HUES48 (cell line): ENCODE measurements at regions not wholly inside any gene's neighbourhood (a gene's known extent, or its start where the extent isn't known, plus 50 kb on each side); places are given as distances from the start of the nearest gene placed in this dataset.

Experiments
- H3K27ac ChIP-seq: one replicate; pipeline ENCODE4 v1.7.0; 2013; ENCODE audit warnings: low read depth, low read length, inconsistent platforms
- H3K27me3 ChIP-seq: 2 replicates; pipeline ENCODE4 v1.6.1; 2013; ENCODE audit warnings: mild to moderate bottlenecking, low read length; ENCODE audit not compliant: control insufficient read depth, insufficient read depth
- H3K36me3 ChIP-seq: 2 replicates; pipeline ENCODE4 v1.6.1; 2013; ENCODE audit warnings: low read length; ENCODE audit not compliant: control insufficient read depth, insufficient read depth
- H3K4me1 ChIP-seq: 2 replicates; pipeline ENCODE4 v1.6.1; 2013; ENCODE audit warnings: mild to moderate bottlenecking, low read length; ENCODE audit not compliant: control insufficient read depth, insufficient read depth
- H3K4me3 ChIP-seq: 2 replicates; pipeline ENCODE4 v1.5.1; 2013; ENCODE audit warnings: mild to moderate bottlenecking, low read depth, low read length
- H3K9ac ChIP-seq: 2 replicates; pipeline ENCODE4 v1.6.1; 2013; ENCODE audit warnings: mild to moderate bottlenecking, low read depth, low read length, moderate library complexity
- H3K9me3 ChIP-seq: 2 replicates; pipeline ENCODE4 v1.6.1; 2013; ENCODE audit warnings: low read length; ENCODE audit not compliant: control insufficient read depth, insufficient read depth

DNA sequence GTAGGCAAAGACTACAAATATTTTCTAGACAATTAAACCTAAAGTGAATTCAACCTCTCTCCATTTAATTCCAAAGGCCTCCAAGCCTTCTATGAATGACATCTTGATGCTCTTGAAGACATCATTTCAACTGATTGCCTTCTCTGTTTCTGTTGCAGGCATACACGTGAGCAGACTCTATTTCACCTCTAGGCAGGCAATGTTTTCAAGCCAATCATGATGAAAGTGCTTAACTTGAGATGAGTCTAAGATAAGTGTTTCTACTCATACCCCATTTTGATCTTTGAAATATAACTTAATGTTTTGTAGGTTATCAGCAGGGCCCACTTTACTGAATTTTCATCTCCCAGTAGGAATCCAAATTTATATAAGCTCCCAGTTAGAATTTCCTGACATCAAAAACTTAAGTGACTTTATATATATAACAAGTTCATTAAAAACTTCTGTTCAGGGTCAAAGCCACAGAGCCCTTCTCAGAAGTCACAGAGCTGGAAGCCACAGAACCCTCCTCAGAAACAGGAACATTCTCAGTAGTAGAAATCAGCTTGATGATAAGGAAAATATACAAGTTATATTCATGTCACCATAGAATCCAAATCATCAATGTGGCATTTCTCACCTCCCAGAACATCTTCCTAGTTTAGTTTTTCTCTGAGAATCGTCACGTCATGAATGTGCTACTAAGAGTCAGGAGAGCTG lies 108.5 kb downstream of the PHLDA1 start:
- Histone ChIP-seq H3K36me3 (no peaks in the 10 kb centered on the region), H3K27me3 (no peaks in the 10 kb centered on the region), H3K9me3 (peaks cover 14% of the 10 kb centered on the region), H3K4me1 (no peaks in the 10 kb centered on the region), H3K27ac (no peak overlapping the region), H3K4me3 (no peak overlapping the region), H3K9ac (no peak overlapping the region)

DNA sequence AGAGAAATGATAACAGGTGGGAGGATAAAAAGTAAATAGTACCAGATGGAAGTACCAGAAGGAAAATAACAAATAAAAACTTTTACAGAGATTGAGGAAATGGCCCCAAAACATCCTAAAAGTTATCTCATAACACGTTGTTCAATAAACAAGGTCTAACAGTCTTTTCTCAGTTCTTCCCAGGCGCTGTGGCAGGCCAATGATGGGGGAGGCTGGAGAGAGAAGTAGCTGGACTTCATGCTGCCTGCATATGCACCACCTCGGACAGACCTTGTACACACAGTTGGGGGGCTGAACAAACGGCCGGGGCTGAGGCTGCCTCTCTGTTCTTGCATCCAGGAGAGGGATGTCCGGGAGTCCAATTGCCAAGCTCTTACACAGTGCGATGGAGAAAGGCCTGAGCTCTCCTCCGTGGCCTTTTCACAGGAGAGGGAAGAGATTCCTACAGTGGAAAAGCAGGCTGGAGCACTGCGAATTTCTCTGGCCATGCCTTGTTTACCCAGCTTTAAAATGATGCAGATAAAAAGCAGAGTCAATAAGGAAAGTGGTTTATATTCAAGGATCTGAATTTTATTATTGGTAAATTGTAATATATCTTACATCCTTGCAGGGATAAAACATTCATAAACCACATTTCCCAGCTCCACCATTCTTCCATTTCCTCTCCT lies 109.8 kb downstream of the PHLDA1 start:
- H3K27ac ChIP-seq, result no peak overlapping the region
- H3K9ac ChIP-seq, result no peak overlapping the region
- H3K27me3 ChIP-seq, result no peaks in the 10 kb centered on the region
- H3K4me3 ChIP-seq, result no peak overlapping the region
- no peaks in the 10 kb centered on the region for H3K4me1 ChIP-seq
- peaks cover 14% of the 10 kb centered on the region for H3K9me3 ChIP-seq
- H3K36me3 ChIP-seq, result no peaks in the 10 kb centered on the region

DNA sequence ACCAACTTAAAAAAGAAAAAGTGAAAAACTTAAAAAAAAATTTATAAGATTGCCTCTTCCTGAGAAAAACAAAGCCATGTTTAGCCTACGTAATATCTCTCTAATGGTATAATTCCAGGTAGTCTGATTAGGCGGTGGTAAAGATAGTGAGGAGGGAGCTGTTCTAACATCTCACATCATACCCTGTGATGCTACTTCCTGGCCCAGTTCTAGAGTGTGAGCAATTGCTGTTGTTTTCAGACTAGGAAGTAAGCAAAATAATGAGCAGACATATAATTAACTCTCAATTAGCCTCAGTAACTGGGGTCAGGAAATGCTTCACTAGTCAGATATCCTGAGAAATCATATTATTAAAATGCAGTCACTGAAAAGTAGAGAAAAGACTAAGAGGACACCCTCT lies 113.9 kb downstream of the PHLDA1 start:
- no peak overlapping the region for H3K27ac ChIP-seq
- H3K9ac ChIP-seq, result no peak overlapping the region
- no peaks in the 10 kb centered on the region for H3K9me3 ChIP-seq
- H3K4me3 ChIP-seq, result no peak overlapping the region
- H3K4me1 ChIP-seq, result peaks cover 2% of the 10 kb centered on the region; the same call in 1 of the 2 replicates
- no peaks in the 10 kb centered on the region for H3K36me3 ChIP-seq
- no peaks in the 10 kb centered on the region for H3K27me3 ChIP-seq

DNA sequence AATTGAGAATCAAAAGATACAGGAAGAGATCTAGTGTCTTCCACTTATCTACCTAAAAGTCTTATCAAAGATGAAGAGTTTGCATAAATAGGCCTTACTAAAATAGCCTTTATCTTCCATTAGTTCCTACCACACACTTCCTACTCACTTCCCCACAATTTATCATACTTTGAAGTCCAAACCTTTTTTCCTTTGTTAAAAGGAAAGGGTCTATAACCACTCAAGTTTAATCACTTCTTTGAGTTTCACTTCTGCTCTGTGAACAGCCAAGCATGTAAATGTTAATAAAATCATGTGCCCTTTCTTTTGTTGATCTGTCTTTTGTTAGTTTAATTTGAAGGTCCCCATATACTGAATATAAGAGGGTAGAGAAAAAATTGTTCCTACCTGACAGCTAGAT lies 114.5 kb downstream of the PHLDA1 start:
- Histone ChIP-seq H3K9ac (no peak overlapping the region), H3K4me3 (no peak overlapping the region), H3K9me3 (no peaks in the 10 kb centered on the region), H3K27me3 (no peaks in the 10 kb centered on the region), H3K27ac (no peak overlapping the region), H3K36me3 (no peaks in the 10 kb centered on the region), H3K4me1 (peaks cover 2% of the 10 kb centered on the region; the same call in 1 of the 2 replicates)

DNA sequence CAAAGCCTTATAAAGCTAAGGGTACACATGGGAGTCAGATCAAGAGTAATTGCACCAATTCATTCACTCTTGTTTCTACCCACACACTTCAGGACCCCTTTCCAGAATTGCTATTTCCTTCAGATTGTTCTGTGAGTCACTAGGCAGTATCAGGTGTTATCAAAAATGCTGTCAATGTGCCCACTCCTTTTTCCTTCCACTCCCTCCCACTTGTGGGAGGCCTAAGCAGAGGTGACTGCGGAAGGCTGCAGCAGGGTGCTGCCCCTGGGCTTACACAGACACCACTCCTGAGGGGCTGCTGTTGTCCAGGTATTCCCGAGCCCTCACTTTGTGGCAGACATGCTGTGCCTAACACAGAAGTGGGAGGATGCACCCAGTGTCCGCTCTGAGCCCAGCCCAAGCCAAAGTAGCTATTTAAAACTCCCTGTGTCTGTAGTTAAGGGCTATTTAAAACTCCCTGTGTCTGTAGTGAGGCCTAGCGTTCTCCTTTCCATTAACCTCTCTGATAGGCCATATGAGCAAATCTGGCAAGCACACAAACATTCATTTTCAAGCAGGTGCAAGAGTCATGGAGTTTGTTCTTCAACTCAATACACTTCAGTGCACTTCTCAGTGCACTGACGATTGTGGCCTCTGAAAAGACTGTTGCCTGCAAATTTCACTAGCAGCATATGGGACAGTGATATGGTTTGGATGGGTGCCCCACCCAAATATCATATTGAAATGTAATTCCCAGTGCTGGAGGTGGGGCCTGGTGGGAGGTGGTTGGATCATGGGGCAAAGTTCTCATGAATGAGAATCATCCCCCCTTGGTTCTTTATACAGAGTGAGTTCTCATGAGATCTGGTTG lies 117.8 kb downstream of the PHLDA1 start:
- Histone ChIP-seq H3K27me3 (no peaks in the 10 kb centered on the region), H3K9me3 (no peaks in the 10 kb centered on the region), H3K27ac (no peak overlapping the region), H3K4me1 (peaks cover 2% of the 10 kb centered on the region; the same call in 1 of the 2 replicates), H3K9ac (no peak overlapping the region), H3K36me3 (no peaks in the 10 kb centered on the region), H3K4me3 (no peak overlapping the region)

DNA sequence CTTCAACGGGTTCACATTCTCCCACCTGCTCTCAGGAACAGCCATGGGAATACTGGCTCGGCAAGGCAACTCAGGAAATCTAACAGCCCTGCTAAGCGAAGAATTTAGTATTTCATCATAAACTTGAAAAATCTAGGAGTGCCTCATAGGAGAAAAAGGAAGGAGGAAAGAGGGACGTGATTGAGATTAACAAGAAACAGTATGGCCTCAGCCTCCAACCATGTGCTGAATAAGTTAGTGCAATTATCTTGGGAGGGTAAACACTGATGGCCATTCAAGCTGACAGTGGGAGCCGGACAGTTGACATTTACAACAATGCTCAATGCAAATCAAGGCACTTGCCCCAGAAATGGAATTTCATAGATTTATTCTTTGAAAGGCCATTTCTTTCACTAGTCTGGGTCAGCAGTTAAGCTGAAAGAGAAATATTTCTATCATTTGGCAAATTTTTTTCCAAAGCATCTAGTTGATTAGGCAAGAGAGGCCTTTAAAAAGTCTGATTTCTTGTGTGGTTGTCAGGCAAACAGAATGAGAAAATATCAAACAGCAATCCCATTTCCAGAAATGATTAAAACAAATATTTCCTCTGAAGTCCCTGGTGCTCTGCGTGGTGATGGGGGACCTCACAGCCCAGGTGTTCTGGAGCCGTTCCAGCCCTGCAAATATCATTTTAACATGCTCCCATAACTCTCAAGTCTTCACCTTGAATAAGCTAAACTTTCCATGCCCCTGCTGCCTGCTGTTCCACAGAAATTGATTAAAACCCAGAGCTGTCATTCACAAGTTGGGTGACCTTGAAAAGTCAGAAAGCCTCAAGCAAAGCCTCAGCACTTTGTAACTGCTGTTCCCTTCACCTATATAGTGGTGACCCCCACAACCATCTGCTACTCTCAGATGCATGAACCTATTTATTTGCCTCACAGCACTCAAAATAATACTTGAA lies 121.6 kb downstream of the PHLDA1 start:
- Histone ChIP-seq H3K27ac (no peak overlapping the region), H3K4me3 (no peak overlapping the region), H3K9me3 (no peaks in the 10 kb centered on the region)

DNA sequence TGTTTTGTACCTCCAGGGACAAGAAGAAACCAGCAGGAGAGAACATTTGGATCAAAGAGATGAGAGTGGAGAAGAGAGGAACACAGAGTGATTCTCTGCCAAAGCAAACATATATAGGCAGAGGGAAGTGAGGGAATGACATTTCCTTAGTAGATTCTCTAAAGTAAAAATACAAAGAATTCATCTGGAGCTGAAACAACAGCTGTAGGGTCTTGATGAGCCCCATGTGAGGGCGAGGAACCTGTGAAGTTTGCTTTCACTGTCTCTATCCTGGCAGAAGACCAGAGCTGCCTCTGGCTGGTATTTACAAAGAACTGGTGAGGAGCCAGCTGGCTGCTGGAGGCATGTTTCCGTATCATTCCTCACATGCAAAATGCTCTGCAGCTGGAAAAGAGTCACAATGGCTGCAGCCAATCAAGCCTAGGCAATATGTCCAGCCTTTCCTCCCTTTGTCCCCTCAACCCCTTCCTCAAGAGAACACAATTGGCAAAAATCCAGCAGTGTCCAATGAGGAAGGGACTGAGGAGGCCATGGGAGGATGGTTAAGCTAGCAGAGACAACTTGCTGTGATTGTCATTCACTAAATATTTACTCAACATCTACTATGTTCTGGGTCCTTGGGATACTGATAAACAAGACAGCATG lies 122.5 kb downstream of the PHLDA1 start:
- no peak overlapping the region for H3K9ac ChIP-seq
- no peaks in the 10 kb centered on the region for H3K9me3 ChIP-seq
- H3K27ac ChIP-seq, result no peak overlapping the region
- H3K4me1 ChIP-seq, result no peaks in the 10 kb centered on the region
- no peaks in the 10 kb centered on the region for H3K36me3 ChIP-seq
- H3K4me3 ChIP-seq, result no peak overlapping the region
- H3K27me3 ChIP-seq, result no peaks in the 10 kb centered on the region

More for the DNA sequence above, 121.6 kb downstream of the PHLDA1 start:
- Histone ChIP-seq H3K27me3 (no peaks in the 10 kb centered on the region), H3K36me3 (no peaks in the 10 kb centered on the region), H3K4me1 (no peaks in the 10 kb centered on the region), H3K9ac (no peak overlapping the region)

DNA sequence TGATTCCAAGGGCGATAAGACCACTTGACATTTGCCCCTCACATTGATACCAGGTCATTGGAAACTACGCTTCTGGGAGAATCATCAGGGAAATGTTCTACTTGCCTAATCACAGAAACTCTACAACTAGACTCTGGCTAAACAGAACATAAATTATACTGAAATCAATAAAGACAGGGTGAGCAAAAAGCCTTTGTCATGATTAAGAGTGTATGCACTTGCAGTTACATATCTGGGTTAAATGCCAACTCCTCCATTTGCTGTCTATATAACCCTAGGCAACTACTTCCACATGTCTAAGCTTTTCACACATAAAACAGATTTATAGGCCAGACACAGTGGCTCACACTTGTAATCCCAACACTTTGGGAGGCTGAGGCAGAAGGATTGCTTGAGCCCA lies 125.7 kb downstream of the PHLDA1 start:
- H3K9ac ChIP-seq, result no peak overlapping the region
- no peak overlapping the region for H3K4me3 ChIP-seq
- H3K4me1 ChIP-seq, result no peaks in the 10 kb centered on the region
- no peaks in the 10 kb centered on the region for H3K9me3 ChIP-seq
- H3K27me3 ChIP-seq, result no peaks in the 10 kb centered on the region
- H3K36me3 ChIP-seq, result no peaks in the 10 kb centered on the region
- no peak overlapping the region for H3K27ac ChIP-seq

DNA sequence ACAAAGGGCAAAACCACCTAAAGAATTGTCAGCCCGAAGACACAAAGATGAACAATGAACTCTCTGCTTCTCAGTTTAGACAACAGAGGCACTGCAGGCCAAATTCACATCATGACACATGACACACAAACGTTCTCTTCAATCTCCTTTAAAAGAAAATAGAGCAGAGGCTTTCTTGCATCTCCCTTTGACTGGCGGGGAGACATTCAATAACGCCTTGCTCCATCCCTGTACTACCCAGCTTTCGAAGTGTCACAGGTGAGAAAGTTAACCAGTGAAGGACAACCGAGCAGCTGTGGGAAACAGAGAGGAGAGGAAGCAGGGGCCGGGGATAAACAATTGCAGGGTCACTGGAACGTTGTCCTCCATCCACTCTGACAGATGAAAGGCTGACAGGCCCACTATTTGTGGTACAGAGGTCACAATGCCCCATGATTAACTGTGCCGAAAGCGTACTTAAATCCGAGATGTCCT lies 130.8 kb downstream of the PHLDA1 start:
- Histone ChIP-seq H3K4me1 (no peaks in the 10 kb centered on the region), H3K27me3 (no peaks in the 10 kb centered on the region), H3K9ac (no peak overlapping the region), H3K4me3 (no peak overlapping the region), H3K36me3 (no peaks in the 10 kb centered on the region), H3K27ac (no peak overlapping the region), H3K9me3 (no peaks in the 10 kb centered on the region)

DNA sequence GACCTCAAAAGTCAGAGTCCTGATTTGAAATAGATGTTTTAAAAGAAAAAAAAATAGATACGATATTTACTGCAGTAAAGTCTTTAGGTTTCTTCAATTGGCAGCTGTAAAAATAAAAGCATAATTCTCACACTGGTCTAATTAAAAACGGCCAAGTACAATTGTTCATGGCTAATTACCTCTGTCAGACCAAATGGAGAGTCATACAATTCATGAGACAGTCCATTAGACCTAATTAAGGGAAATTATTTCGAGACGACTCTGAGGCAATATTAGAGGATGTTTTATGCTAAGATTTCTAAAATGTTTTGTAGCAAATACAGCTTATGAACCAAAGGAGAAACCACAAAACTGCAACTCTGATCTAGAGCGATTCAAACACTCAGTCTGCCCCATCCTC lies 131.3 kb downstream of the PHLDA1 start:
- Histone ChIP-seq H3K4me1 (no peaks in the 10 kb centered on the region; the same call in 1 of the 2 replicates), H3K27me3 (no peaks in the 10 kb centered on the region), H3K9me3 (no peaks in the 10 kb centered on the region), H3K27ac (no peak overlapping the region), H3K4me3 (no peak overlapping the region), H3K9ac (no peak overlapping the region), H3K36me3 (no peaks in the 10 kb centered on the region)
